Muscle layer of colon (tissue), 2 donors: ENCODE measurements at regions not wholly inside any gene's neighbourhood (a gene's known extent, or its start where the extent isn't known, plus 50 kb on each side); places are given as distances from the start of the nearest gene placed in this dataset.

Experiments
- H3K27ac ChIP-seq: one replicate; pipeline ENCODE4 v1.7.0; 2013; ENCODE audit warnings: low read depth, mild to moderate bottlenecking, low read length, moderate library complexity
- H3K27me3 ChIP-seq, 2 donors: one replicate each; pipeline ENCODE4 v1.7.0; 2013; ENCODE audit warnings: low read length in 2 of 2, mild to moderate bottlenecking in 2 of 2; ENCODE audit not compliant: insufficient read depth in 2 of 2, control insufficient read depth in 1 of 2
- H3K36me3 ChIP-seq: one replicate; pipeline ENCODE4 v1.7.0; 2013; ENCODE audit warnings: mild to moderate bottlenecking, low read length; ENCODE audit not compliant: insufficient read depth
- H3K4me1 ChIP-seq: one replicate; pipeline ENCODE4 v1.7.0; 2013; ENCODE audit warnings: mild to moderate bottlenecking, low read length; ENCODE audit not compliant: insufficient read depth
- H3K4me3 ChIP-seq, 2 donors: one replicate each; pipeline ENCODE4 v1.7.0; 2013; ENCODE audit warnings: low read length in 2 of 2, low read depth in 1 of 2, mild to moderate bottlenecking in 1 of 2, moderate library complexity in 1 of 2
- H3K9ac ChIP-seq: one replicate; pipeline ENCODE4 v1.7.0; 2013; ENCODE audit warnings: low read length
- H3K9me3 ChIP-seq: one replicate; pipeline ENCODE4 v1.7.0; 2013; ENCODE audit warnings: mild to moderate bottlenecking, low read length
- donor health status: abdominal sarcoma.
- donor health status: Adenocarcinoma of cecum.

DNA sequence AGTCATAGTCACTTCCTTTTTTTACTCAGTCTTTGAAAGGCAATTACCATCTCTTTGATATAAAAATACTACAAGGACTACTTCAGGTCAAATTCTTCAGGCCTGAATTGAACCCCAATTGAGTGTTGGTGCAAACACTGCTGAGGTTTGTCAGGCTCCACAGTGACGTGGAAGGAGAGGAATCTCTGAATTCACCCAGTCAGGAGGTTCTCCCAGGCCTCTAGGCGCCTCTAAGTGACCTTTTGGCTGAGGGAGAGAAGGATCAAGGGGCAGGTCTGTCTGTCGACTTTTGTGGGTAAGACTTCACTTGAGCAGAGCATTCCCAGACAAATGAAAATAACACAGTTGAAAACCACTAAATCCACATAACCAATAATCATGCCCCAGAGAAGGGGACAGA is 227.6 kb upstream of the CHRNA7 start:
- Histone ChIP-seq H3K4me3 (no peak overlapping the region), H3K9me3 (no peaks in the 10 kb centered on the region), H3K36me3 (no peaks in the 10 kb centered on the region), H3K27me3 (no peaks in the 10 kb centered on the region), H3K4me1 (no peaks in the 10 kb centered on the region), H3K9ac (no peak overlapping the region), H3K27ac (no peak overlapping the region)

GRCh38 chr15:31803388-31803884 is 226.9 kb upstream of the CHRNA7 start:
- Histone ChIP-seq H3K27ac (no peak overlapping the region), H3K4me3 (no peak overlapping the region), H3K9ac (no peak overlapping the region), H3K27me3 (no peaks in the 10 kb centered on the region), H3K36me3 (no peaks in the 10 kb centered on the region), H3K9me3 (no peaks in the 10 kb centered on the region), H3K4me1 (no peaks in the 10 kb centered on the region)

DNA sequence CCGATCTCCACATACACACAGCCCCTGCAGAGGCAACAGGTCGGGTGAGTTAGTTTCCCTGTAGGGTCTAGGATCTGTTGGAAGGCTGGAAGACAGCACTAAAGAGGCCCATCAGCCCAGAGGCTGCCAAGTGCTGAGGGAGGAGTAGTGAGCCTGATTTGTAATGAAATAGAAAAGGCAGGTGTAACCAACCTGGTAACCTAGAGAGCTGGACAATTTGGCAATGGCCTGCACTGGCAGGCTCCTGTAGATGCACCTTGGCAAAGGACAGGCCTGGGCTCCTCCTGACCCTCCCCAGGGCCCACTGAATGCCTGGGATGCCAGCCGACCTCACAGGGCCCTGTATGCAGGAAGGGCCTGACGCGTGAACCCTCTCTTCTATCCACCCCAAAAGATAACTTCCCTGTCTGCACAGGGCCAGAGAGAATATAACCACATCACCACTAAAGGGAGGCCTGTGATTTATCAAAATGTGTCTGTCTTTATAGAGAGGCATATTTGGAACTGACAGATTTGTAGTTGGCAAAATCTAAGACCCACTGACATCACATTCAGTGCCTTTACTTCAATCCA is 225.1 kb upstream of the CHRNA7 start:
- Histone ChIP-seq H3K4me1 (no peaks in the 10 kb centered on the region), H3K9ac (no peak overlapping the region), H3K27ac (no peak overlapping the region), H3K9me3 (no peaks in the 10 kb centered on the region), H3K4me3 (no peak overlapping the region), H3K27me3 (no peaks in the 10 kb centered on the region), H3K36me3 (no peaks in the 10 kb centered on the region)

DNA sequence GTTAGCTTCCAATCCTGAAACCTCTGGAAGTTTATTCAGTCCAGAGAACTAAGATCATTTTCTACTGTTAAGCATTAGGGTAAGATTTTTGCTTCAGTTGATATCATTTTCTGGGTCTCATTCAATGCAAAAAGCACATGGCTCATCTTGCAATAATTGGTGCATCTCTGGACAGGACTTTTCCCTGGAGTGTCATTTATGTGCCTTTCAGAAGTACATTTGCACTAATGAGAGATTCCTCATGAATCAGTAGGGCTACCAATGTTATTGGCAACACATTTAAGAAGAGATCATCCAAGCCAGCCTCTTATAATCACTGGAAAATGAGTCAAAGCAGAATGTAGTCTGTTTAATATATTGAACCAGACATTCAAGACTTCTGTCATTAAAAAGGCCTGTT is 224.2 kb upstream of the CHRNA7 start:
- no peaks in the 10 kb centered on the region for H3K27me3 ChIP-seq
- no peak overlapping the region for H3K9ac ChIP-seq
- no peaks in the 10 kb centered on the region for H3K4me1 ChIP-seq
- no peak overlapping the region for H3K27ac ChIP-seq
- no peak overlapping the region for H3K4me3 ChIP-seq
- no peaks in the 10 kb centered on the region for H3K36me3 ChIP-seq
- H3K9me3 ChIP-seq = no peaks in the 10 kb centered on the region

DNA sequence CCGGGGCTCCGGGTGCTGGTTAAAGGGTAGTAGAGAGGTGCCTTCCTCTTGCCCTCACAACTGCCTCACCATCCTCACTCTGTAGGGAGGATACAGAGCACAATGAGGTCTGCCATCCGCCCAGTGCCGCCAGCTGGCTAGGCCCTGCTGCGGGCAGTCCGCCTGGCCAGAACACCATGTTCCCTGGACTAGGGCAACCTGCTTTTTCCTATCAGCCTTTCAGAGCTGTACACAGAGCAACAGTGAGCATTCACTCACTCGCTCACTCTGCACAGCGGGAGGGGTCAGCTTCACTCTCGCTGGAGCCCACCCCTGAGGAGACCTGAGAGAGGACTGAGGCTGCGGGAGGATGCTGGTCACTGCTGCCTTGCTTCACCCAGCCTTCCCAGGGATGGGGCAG is 218.7 kb upstream of the CHRNA7 start:
- H3K9me3 ChIP-seq = no peaks in the 10 kb centered on the region
- no peaks in the 10 kb centered on the region for H3K4me1 ChIP-seq
- H3K36me3 ChIP-seq = no peaks in the 10 kb centered on the region
- no peaks in the 10 kb centered on the region for H3K27me3 ChIP-seq
- no peak overlapping the region for H3K27ac ChIP-seq
- no peak overlapping the region for H3K4me3 ChIP-seq
- no peak overlapping the region for H3K9ac ChIP-seq

DNA sequence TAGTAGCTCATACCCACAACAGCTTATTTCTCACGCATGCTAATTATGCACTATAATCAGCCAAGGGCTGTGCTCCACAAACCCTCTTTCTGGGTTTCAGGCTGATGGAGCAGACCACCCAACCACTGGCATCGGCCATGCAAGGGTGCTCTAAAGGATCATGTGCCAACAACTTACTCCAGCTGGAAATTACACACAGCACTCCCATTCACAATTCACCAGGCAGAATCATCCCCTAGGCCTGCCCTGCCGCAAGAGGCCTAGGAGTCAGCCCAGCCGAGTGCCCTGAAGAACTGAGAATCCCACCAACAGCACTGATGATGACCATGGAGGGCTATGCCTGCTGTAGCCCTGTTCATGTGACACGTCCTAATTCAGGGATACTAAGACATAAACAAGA is 216.2 kb upstream of the CHRNA7 start:
- Histone ChIP-seq H3K9me3 (no peaks in the 10 kb centered on the region), H3K36me3 (no peaks in the 10 kb centered on the region), H3K9ac (no peak overlapping the region), H3K4me3 (no peak overlapping the region), H3K27ac (no peak overlapping the region), H3K4me1 (no peaks in the 10 kb centered on the region), H3K27me3 (no peaks in the 10 kb centered on the region)

DNA sequence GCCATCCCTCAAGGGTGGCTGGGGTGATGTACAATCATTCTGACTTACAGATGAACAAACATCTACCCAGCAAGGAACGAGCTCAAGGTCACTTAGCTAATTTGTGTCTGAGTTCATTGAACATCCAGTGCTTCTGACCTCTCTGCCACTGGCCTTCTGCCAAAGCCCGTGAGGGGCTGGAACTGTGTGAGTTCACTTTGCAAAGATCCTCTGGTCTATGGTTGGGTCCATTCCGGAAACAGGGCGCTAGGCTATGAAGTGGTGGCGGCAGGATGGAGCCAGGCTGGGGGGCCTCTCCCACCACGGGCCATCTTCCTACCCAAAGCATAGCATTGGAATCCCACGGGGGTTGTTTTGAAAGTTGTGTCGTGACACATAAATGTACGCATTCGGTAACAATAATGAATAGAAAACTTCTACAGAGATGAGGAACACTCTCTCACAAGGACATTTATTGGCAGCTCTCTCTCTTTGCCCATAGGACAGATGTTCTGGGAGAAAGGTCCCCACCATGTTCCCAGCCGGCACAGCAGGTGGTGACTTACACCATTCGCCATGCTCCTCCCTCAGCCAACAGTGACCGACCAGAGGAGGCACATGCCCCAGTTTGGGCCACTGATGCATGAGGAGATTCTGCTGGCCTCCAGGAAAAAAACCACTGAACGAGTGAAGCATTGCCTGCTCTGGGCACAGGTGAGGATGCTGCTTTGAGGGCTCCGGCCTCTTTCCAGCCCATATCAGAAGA is 214.7 kb upstream of the CHRNA7 start:
- H3K27me3 ChIP-seq = no peaks in the 10 kb centered on the region
- no peaks in the 10 kb centered on the region for H3K36me3 ChIP-seq
- H3K4me3 ChIP-seq = no peak overlapping the region
- no peaks in the 10 kb centered on the region for H3K4me1 ChIP-seq
- no peak overlapping the region for H3K27ac ChIP-seq
- H3K9ac ChIP-seq = no peak overlapping the region
- no peaks in the 10 kb centered on the region for H3K9me3 ChIP-seq

- Histone ChIP-seq H3K4me3 (no peak overlapping the region), H3K4me1 (no peaks in the 10 kb centered on the region), H3K27ac (no peak overlapping the region), H3K9ac (no peak overlapping the region), H3K27me3 (no peaks in the 10 kb centered on the region), H3K9me3 (no peaks in the 10 kb centered on the region), H3K36me3 (no peaks in the 10 kb centered on the region)
These were observed 207.9 kb upstream of the CHRNA7 start for GRCh38 chr15:31822463-31822862.

- Histone ChIP-seq H3K4me3 (no peak overlapping the region), H3K36me3 (no peaks in the 10 kb centered on the region), H3K9ac (no peak overlapping the region), H3K9me3 (no peaks in the 10 kb centered on the region), H3K27me3 (no peaks in the 10 kb centered on the region), H3K4me1 (no peaks in the 10 kb centered on the region), H3K27ac (no peak overlapping the region)
These were observed 206.3 kb upstream of the CHRNA7 start for GRCh38 chr15:31824024-31824423.

GRCh38 chr15:31828594-31828993 is 201.7 kb upstream of the CHRNA7 start:
- no peak overlapping the region for H3K27ac ChIP-seq
- H3K9ac ChIP-seq = no peak overlapping the region
- no peak overlapping the region for H3K4me3 ChIP-seq
- H3K4me1 ChIP-seq = no peaks in the 10 kb centered on the region
- no peaks in the 10 kb centered on the region for H3K9me3 ChIP-seq
- no peaks in the 10 kb centered on the region for H3K36me3 ChIP-seq
- no peaks in the 10 kb centered on the region for H3K27me3 ChIP-seq

DNA sequence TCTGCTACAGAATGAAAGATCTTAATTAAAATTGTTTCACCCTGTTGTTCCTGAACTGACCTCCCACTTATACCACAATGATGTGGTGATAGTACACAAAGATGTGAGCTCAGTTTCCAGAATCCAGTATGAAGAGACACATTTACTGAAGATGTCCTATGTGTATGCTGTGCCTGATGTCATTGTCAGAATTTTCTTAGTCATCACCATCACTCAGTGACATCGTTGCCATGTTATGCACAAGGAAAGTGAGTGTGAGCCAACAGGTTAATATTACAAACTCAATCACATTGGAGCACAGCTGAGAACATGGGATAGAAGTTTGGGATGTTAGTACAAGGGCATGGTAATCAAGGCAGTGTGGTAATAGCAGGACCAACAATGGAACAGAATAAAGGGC is 199.7 kb upstream of the CHRNA7 start:
- H3K4me3 ChIP-seq = no peak overlapping the region
- H3K27ac ChIP-seq = no peak overlapping the region
- no peaks in the 10 kb centered on the region for H3K36me3 ChIP-seq
- no peaks in the 10 kb centered on the region for H3K4me1 ChIP-seq
- H3K9ac ChIP-seq = no peak overlapping the region
- no peaks in the 10 kb centered on the region for H3K27me3 ChIP-seq
- H3K9me3 ChIP-seq = no peaks in the 10 kb centered on the region

GRCh38 chr15:31831596-31831995 is 198.7 kb upstream of the CHRNA7 start:
- no peak overlapping the region for H3K4me3 ChIP-seq
- H3K36me3 ChIP-seq = no peaks in the 10 kb centered on the region
- no peaks in the 10 kb centered on the region for H3K9me3 ChIP-seq
- H3K9ac ChIP-seq = no peak overlapping the region
- H3K4me1 ChIP-seq = no peaks in the 10 kb centered on the region
- no peaks in the 10 kb centered on the region for H3K27me3 ChIP-seq
- H3K27ac ChIP-seq = no peak overlapping the region
